Activated CD4-positive, alpha-beta T cell treated with anti-CD3 and anti-CD28 coated beads for 24 hours (primary cell): ENCODE measurements at regions not wholly inside any gene's neighbourhood (a gene's known extent, or its start where the extent isn't known, plus 50 kb on each side); places are given as distances from the start of the nearest gene placed in this dataset.

Experiments used
- DNase-seq, 2 donors: peaks; one replicate each; pipeline ENCODE4 v3.0.0-alpha.2; 2020; ENCODE audit warnings: low read depth in 2 of 2

- no peak for DNase-seq
These were observed 67.6 kb downstream of the COX18 start for GRCh38 chr4:73001885-73002284.

- DNase-seq = no peak
These were observed 72.1 kb downstream of the COX18 start for GRCh38 chr4:72997409-72997808.

- DNase-seq = no peak
These were observed 74.8 kb downstream of the COX18 start for GRCh38 chr4:72994670-72995069.

DNA sequence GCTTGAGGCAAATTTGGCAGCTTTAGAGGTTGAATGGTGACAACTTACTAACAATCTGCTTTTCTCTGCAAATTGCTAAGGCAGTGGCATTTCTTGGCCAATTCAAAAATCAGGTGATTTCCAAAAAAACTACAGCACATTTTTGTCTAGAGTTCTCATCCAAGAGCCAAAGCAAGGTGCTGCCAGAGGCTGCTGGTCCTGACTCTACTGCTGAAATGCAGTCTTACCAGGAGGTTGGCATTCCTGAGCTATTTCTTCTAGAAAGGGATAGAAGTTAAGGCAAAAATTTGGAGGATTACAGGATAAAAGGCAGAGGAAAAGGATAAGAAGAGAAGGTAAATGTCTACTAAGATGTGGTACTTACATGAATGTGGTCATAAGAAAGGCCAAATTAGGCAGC lies 75.6 kb downstream of the COX18 start:
- no peak for DNase-seq

GRCh38 chr4:72991873-72992272 lies 77.6 kb downstream of the COX18 start:
- no peak for DNase-seq

DNA sequence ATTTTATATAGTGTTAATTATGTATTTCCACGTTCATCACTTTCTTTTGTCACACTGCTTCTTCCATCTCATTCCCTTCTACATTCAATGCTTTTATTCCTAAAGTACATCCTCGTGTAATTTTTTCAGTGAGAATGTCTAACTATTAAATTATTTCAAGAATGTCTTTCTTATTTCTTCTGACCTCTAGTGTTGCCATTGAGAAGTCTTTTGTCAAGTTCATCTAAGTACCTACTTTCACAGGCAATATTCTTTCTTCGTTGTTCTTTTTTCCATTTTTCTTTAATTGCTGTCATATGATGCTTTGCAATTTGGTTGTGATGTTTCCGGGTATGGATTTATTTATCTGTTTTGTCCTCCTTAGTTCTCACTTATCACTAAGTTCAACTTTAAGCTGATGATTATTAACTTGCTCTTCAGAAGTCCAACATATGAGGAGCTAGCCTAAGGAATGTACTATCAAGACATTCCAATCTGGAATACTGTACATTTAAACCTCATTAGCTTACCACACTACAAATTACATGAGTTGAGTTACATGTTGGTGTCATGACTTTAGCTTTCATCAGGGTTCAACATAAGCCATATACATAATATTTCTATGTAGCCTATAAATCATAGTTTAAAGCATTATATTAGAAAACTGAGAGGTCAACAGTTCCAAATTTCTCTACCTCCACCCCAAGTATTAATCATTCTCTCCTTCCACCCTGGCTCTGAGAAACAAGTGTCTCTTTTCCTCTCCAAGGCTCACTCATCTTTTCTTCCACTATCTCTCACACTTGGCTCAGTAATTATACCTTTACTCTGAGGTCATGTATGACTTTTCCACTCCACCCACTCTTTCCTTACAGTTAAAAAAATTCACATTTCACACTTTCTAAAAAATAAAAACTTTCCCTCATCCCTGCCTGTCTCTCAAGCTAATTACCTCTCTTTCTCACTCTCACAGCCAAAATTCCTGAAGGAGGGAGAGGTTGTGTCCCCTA lies 81.5 kb downstream of the COX18 start:
- no peak for DNase-seq

DNA sequence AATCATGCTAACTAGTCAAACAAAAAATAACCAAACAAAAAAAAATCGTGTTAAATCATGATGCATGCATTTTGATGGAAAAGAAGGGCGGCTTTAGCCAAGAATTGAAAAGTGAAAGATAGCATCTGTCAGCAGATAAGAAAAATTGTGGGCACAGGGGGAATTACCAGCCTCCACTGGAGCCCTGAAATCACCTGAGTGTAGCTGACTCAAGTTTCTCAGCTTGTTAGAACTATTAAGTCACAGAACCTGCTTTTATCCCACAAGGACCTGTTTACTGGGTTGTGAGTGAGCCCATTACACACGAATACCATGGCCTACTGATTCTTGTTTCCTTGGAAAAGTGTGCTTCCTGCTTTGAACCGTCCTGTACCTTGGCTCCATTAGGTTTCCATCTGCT lies 85.2 kb downstream of the COX18 start:
- DNase-seq = no peak

GRCh38 chr4:72983709-72984108 lies 85.8 kb downstream of the COX18 start:
- DNase-seq = no peak

DNA sequence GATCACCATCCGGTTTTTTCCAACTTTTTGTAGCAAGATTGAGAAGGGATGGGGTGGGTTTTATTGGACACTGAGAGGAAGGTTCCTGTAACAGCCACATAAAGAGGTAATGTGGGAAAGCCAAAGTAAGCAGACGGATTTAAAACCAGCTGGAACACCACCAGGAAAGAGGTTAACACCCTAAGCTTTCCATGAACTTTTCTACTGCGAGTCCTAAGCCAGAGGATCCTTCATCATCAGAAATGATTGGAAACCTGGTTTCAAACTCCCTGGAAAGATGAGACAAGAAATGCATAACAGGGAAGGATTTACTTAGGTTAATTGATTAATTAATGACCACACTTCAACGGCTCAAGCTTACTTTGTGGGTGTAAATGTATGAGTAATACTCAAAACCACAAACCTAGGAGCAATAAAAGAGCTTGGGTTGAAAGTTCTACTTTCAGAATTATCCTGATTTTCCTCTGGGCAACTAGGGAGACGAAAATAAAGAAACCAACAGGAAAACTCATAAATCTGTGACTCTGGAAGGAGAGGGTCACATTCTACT lies 91.5 kb downstream of the COX18 start:
- DNase-seq = no peak

- DNase-seq = no peak
These were observed 94.1 kb downstream of the COX18 start for GRCh38 chr4:72975488-72975784.

DNA sequence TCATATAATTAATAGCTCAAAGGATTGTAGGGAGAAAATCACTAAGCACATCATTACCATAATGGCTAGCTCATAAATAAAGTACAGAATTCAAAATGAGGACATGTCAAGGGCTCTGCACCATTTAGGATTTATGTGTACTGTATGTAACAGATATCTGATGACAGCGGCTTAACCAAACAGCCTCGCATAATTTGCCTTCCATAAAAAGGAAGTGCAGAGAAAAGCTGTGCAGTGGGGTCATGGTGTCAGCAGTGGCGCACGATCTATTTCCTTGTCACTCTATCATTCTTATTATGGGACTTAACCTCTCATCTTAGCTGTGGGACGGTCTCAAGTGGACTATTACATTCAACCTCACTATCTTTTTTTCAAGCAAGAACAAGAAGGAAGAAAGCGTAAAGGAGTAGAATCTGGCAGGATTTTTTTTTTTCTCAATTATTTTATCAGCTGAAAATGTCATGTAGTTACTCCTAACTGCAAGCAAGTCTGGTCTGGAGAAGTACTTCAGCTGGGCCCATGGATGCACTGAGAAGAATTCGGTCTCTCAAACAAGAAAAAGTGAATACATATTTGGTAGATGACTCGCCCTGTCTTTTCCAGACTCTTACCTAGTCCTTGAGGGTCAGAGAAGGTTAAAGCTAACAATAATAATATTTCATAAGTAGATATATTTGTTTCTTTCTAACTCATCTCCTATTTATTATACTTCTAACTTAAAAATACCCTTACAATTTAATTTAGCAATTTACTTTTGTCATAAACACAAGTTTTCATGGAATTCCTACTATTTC lies 94.6 kb downstream of the COX18 start:
- no peak for DNase-seq

- DNase-seq = no peak
These were observed 97.9 kb downstream of the COX18 start for GRCh38 chr4:72971572-72971971.

- DNase-seq = no peak
These were observed 98.8 kb downstream of the COX18 start for GRCh38 chr4:72970756-72971155.

GRCh38 chr4:72969976-72970375 lies 99.5 kb downstream of the COX18 start:
- no peak for DNase-seq

DNA sequence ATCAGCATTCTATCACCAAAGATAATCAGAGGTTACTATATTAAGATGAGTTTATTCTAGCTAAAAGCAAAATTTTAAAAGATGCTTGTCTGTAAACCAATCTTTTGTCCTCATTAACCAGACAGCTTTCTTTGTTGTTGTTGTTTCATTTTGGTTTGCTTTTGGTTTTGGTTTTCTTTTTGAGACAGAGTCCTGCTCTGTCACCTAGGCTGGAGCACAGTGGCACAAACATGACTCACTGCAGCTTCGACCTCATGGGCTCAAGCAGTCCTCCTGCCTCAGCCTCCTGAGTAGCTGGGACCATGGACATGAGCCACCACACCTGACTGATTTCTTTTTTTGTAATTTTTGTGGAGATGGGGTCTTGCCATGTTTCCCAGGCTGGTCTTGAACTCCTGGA lies 102.9 kb downstream of the COX18 start:
- no peak for DNase-seq

- DNase-seq = no peak
These were observed 110.1 kb downstream of the COX18 start for GRCh38 chr4:72959411-72959810.

DNA sequence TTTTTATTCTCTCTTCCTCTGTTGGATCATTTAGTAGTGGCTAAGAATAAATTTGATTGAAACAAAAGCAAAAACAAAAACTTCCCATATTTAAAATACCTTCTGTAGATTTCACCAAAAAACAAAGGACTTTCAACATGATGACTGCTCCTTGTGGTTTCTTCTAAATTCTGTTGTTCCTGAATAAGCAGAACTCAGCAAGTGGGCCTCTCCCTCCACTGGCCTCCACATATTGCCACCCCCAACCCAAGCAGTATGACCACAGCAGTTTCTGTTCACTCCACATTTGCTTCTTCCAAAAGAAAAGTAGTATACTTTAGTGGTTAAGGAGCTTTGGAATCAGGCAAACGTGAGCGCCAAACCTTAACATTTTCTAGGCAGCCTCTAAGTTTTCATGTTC lies 114.7 kb downstream of the COX18 start:
- DNase-seq = no peak

GRCh38 chr4:72953571-72953970 lies 115.9 kb downstream of the COX18 start:
- DNase-seq = no peak

- no peak for DNase-seq
These were observed 117.9 kb downstream of the COX18 start for GRCh38 chr4:72951628-72952027.

DNA sequence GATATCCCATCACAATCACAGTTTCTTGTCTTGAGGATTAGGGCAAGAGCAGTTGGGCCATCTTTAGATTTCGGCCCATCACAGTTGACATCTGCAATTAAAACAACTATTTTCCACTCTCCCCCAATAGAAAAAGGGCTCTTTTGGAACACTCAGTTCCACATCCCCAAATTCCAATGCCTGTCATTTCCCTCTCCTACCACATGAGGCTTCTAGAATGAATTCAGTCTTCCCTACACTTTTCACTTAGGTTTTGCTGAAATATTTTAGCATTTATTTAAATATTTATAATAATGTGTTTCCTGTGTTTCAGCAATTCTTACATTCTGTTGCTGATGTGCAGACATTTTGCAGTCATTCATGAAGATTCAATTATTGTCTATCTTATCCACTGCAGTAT lies 118.4 kb downstream of the COX18 start:
- DNase-seq = no peak

- no peak for DNase-seq
These were observed 121.4 kb downstream of the COX18 start for GRCh38 chr4:72948080-72948479.

GRCh38 chr4:72945719-72946336 lies 123.7 kb downstream of the COX18 start:
- no peak for DNase-seq
